ENCODE measurements at regions not wholly inside any gene's neighbourhood (a gene's known extent, or its start where the extent isn't known, plus 50 kb on each side); places are given as distances from the start of the nearest gene placed in this dataset.
"Not testable (repeated sequence)": the region's sequence is repeated elsewhere in the genome, so short reads cannot be mapped to it uniquely, and the experiment has no call there.

DNA sequence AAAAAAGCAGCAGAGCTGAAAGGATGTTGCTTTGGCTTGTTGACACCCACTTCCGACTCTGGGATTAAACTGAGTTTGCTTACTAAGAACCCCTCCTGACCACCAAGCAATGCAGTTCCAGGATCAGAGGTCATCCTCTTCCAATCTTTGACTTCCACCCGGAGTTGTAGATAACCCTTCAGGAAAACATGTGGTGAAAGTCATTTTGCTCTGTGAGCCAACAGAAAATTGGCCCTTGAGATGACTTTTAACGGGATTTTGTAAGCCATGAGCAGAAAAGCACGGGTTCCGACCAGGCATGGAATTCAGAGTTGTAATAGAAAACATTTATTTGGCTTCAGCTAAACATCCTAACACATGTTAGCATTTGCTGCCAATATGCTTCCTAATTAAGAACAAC is 171.6 kb upstream of the NR2F2 start:
- in situ Hi-C loops (cut with HindIII; ENCODE audit: low sequenced_read_pairs): loop anchor here (5.0 kb wide), 1 partner anchor 68 kb away; no protein-coding TSS in a partner anchor

DNA sequence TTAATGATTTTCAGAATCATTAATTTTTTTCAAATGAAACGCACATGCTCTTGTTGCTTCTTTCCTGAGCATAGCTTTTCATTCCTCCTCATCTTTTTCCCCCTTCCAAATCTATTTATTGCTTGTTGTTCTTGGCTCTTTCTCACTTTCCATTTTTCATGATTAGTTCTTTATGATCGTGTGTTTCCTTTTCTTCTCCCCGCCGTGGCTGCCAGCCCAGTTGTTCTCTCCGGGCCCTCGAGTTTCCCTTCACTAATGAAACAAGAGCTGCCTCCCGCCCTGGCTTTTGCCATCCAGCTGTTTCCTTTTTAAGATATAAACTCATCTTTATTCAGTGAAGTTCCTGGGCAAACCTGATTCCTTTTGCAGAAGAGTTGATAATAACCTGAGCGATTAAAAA is 170.2 kb upstream of the NR2F2 start:
- in situ Hi-C loops (cut with HindIII; ENCODE audit: low sequenced_read_pairs): no loop called here

DNA sequence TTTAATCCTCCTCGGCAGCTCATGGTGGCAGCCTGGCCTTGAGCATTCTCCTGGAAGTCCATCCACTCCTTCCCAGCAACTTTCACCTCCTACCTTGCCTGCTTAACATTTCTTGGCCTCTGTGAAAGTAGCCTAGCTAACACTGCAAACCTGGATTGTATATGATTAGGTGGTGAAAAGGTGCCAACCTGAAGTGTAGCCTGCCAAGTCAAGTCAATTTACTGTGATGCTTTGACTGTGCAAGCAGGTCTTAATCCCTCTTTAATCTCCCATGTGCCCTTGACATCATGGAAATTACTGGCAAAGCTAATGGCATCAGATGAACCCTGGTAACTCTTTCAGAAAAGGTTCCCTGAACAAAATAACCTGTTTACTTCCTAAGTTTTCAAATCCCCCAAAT is 169.7 kb upstream of the NR2F2 start:
- in situ Hi-C loops (cut with HindIII; ENCODE audit: low sequenced_read_pairs): no loop called here

DNA sequence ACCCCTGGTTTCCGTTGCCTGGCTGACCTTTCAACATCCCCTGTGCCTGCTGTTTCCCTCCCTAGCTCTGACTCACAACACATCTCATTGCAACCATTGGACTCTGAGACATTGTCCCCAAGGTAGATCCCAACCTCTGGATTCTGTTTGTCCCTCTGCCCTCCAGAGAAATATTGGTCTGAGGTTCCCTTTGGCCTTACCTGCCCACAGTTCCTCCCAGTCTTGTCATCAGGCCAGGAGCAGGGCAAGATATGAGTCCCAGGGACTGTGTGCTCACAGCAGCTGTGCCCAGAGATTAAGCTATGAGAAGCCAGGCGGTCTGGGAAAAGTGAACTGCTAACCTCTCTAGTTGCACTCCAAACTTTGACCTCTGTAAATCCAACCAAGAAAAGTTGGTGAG is 168.2 kb upstream of the NR2F2 start:
- in situ Hi-C loops (cut with HindIII; ENCODE audit: low sequenced_read_pairs): no loop called here

DNA sequence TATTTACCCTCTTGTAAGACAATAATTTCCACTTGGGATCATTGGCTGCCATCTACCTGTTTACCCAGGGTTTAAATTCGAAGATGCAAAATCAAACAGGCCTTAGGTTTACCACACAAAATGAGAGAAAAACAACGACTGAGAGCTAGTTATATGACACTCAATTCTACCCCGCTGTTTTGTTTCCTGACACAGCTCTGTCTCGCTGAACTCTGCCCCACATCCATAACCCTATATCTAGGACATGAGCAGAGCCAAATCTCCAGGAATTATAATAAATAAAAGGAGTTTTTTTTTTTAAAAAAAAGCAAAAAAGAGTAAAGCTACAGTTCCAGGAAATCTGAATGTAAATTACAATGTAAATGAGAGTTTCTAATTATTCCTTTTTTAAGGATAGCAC is 165.4 kb upstream of the NR2F2 start:
- in situ Hi-C loops (cut with HindIII; ENCODE audit: low sequenced_read_pairs): no loop called here

DNA sequence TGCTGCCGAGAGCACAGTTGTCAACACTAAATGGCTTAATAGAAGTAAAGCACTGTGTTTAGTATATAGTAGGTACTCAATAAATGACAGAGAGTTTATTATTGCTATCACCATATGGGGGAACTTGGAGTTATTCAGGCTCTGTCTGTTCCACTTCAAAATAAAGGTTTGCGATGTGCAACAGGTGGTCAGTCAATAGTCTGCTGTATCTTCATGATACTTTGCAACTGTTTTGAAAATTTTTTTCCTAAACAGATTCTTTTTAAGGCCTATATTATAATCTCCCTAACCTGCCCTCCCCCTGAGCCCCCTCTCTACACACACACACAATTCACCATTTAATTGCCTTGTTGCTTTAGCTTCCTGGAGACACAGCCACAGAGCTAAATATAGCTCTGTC is 164.7 kb upstream of the NR2F2 start:
- in situ Hi-C loops (cut with HindIII; ENCODE audit: low sequenced_read_pairs): no loop called here

DNA sequence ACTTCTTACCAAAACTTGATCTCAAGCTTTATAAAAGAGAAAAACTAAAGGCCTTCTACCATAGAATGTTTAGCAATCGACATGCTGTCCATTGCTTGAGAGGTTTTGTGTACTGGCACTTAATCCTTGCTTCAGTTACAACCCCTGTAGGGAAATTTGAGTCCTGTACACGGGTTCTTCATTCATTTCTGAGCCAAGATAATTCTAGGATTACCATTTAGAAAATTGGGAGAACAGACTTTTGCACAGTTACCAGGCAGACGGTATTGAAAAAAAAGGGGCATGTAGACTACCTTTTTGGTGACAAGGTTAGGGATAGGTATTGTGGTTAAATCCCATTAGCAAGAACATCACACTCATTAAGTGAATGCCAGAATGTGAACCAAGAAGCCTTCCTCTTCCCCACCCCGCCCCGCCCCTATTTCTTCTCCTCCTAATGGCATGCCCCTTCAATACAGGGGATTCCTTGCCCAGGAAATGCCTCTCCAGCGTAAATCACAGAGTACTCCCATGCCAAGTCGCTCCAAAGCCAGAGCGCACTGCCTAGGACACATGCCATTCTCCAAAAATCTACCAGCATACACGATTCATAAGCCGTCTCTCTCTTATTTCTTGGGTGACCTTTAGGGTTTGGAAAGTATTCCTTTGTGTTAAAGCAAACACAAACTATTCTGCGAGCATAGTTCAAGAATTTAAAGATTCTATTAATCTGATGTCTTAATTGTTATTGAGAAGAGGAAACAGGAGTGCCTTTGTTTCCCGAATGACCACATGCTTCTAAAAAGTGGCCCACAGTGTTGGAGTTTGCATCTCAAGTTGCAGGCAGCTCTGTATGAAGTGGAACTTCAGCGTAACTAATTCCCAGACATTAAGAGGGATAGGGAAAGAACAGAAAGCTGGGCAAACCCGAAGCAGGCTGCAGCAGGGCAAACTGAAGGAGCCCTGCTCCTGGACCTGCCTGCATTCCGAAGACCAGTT is 164.0 kb upstream of the NR2F2 start:
- in situ Hi-C loops (cut with HindIII; ENCODE audit: low sequenced_read_pairs): no loop called here

DNA sequence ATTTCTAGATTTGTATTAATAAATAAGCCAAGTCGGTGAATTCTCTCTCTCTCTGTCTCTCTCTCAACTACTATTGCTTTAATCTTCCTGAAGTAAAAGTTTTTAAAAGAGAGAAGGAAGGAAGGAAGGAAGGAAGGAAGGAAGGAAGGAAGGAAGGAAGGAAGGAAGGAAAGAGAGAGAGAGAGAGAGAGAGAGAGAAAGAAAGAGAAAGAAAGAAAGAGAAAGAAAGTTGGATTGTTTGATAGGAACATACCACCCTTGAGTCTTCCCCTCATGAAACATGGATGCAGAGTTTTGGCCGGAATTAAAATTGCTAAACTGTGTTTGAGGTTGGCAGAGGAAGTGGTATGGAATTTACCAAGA is 159.9 kb upstream of the NR2F2 start:
- in situ Hi-C loops (cut with HindIII; ENCODE audit: low sequenced_read_pairs): not testable (repeated sequence)

DNA sequence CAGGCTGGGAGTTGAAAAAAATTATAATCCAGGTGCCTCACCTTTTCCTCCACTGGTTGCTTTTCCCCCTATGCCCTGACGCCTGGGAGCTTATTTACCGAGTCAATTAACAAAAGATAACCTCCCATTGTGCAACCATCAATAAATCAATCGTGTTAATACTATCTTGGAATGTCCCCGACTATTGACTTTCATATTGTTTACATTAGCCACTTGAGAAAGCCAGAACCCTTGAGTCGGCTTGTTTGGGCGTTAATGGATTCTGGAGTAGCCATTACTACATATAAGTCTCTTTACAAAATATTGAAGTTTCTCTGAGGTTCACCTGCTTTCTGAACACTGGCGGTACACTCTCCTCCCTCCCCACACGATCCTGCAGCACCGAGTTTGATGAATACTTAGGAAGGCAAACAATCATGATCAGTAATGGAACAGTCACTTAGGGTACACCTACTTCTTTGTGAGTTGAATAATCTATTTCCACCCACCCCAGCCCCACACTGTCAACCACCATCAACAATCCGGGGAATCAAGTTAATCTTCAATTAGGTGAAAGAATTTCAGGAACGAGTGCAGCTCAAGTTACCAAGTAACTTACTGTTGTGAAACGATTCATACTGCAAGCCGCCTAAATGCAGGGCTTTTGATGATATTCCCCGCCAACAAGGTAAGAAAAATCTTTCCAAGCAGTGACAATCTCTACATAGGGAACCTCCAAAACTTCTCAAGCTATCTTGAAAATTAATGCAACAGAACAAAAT is 159.3 kb upstream of the NR2F2 start:
- in situ Hi-C loops (cut with HindIII; ENCODE audit: low sequenced_read_pairs): no loop called here

DNA sequence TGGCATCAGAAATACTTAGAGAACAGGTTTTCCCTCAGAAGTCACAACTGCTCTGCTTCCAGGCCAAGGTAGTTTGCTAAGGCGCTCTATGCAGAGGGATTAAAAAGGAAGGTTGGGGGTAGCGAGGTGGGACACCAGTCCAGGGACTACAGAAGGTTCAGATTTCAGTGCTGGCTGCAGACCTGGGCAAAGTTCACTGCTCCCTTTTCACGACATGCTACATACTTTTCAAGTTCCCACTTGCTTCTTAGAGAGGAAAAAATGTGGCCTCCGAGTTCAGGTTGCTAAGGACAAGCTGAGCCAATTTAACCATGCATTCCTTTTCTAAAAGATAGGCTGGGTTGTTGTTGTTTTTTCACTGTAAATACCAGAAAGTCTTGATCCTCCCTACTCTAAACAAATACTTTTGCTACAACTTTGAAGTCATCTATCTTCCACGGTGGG is 158.6 kb upstream of the NR2F2 start:
- in situ Hi-C loops (cut with HindIII; ENCODE audit: low sequenced_read_pairs): no loop called here

DNA sequence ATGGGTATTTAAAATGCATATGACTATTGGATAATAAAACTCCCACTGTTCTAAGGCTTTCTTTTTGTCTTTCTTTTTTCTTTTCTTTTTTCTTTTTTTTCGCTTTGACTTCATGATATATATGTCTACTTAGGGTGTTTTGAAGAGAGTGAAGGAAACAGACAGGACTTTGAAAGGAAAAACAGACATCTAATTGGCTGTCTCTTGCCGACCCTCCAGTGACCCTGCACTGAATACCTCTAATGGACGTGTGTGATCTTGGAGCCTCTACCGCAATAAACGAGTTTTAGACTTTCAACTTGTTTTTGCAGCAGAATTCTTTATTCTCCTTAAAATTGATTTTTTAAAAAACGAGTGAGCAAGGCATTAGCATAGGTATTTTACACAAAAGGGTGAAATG is 158.1 kb upstream of the NR2F2 start:
- in situ Hi-C loops (cut with HindIII; ENCODE audit: low sequenced_read_pairs): no loop called here

DNA sequence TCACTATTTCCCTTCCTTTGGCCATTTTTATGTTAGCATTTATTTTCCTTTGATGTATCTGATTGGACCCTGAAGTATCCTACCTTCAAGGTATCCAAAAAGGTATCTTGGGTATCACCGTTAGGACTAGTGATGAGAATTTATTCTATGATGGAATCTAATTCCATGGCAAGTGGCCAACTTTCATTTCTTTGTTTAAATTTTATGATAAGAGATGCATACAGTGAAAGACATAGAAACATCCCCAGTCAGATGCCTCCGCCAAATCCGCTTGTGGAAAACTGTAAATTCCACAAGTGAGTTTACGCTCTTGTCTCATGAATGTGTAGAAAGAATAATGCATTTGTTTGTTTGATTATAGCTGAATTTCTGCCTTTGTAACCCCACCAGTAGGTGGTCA is 153.7 kb upstream of the NR2F2 start:
- in situ Hi-C loops (cut with HindIII; ENCODE audit: low sequenced_read_pairs): no loop called here

DNA sequence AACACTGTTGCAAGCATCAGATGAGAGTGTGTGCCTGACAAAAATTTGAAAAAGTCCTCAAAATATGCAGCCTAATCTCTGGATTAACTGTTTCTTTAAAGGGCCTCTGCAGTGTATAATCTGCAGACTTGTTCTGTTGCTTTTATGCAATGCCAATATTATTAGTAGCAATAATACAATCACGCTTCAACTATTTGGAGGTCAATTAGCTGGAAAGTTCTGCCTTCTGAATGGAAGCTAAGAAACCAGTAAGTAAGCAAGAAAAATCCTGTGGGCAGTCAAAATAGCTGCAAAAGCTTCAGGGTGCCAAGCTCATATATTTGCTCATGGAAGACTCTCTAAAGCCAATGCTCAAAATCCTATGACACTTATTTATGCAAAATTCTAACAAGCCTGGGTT is 153.2 kb upstream of the NR2F2 start:
- in situ Hi-C loops (cut with HindIII; ENCODE audit: low sequenced_read_pairs): no loop called here

DNA sequence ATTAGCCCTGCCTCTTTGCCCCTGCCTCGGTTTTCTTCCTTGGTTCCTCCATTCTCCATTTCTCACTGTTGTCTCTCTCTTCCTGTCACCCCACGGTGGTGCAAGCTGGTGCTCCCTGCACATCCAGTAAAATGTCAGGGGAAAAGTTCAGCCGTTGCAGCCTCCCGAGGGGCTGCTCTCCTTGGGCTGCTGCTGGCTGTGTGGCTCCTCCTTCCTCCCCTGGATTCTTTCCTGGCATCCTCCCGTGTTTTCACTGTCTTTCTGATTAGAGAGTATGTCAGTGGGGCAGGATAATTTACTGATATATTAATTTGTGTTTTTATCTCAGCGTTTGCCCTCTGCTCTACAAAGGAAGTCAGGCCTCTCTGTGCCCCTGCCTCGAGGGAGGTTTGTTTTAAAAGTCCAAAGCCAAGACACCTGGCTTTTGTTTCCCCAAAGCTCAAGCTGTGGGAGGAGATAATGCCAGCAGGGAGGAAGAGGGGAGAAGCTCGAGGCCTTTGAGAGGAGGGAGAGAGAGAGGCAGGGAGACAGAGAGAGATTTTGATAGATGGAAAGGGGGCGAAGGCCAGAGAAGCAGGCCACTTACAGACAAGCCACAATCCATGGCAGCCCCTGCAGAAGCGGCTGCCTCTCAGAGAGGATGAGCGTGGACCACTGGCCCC is 150.3 kb upstream of the NR2F2 start:
- in situ Hi-C loops (cut with HindIII; ENCODE audit: low sequenced_read_pairs): no loop called here

DNA sequence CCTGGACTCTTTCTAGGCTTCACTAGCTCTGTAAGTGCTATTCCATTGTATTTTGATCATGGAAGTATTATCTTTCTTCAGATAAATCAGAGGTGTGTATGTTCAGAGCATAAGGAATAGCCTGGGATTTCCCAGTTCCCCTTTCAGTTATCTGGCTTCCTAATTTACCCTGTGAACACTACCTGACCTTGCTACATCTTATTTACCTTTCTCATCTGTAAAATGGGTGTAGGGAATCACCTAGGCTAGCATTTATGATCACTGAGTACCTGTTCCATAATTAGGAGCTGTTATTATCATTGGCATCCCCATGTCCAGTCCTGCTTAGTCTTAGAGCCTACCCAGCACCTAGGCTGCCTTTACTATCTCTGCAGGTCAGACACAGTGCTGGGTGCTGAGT is 149.3 kb upstream of the NR2F2 start:
- in situ Hi-C loops (cut with HindIII; ENCODE audit: low sequenced_read_pairs): no loop called here

DNA sequence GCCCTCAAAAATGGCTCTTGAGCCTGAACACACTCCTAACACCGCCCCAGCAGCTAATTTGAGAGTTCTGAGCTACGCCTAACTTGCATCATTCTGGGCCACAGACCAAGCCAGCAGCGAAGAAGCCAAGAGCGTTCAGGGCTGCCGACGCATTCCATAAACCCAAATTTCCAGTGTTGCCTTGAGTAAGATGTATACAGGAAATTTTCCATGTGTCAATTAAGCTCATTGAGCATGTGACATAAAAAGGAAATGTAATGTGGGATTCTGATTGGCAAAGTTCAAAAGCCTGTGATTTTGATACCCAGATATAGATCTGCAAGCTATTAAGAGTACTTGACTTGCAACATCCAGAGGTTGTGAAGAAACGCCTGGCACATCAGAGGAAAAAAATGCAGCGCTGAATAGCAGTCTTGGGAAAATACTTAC is 148.6 kb upstream of the NR2F2 start:
- in situ Hi-C loops (cut with HindIII; ENCODE audit: low sequenced_read_pairs): no loop called here

DNA sequence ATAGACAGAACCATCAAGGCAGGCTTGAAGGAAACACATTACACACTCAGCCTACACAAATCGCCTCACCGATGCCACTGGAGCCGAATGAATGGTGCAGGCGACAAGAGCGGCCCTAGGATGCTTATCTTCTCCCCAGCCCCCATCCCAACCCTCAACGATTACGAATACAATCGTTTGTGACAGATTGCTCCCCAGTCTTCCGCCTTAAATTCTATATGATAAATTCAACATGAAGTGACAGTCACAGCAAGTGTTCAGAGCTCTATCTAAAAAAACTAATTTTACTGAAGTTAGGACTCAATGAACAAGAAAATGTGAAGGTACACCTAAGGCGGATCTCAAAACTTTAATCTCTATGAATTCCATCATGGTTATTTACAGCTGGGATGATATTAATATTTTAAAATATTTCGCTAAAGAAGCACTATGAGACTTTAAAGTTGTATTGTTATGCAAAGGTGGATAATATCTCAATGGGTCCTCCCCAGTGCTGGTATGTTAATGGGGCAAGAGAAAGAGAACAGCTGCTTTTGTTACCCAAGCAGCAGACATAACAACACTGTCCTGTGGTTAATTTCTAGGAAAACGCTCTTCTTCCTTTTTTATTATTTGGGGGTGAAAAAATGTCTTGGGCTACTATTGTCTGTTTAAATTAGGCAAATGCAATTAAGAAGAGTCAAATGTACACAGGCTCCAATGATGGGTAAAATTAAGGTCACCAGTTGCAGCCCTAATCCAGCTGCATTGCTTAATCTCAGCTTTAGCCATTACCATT is 147.6 kb upstream of the NR2F2 start:
- in situ Hi-C loops (cut with HindIII; ENCODE audit: low sequenced_read_pairs): no loop called here

DNA sequence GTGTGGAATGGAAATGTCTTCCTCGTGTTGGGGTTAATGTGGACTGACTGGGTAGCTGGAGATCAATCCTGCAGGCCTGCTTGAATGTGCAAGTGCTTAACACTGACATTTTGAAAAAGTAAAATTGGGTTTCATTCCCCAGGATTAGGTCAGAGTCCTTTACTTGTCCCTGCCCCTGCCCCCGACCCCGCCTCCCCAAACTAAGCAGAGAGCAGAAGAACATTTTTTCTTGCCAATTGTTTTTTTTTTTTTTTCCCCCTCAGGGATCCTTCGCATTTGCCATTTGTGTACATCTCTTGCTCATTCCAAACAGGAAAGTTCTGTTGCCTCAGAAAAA is 147.0 kb upstream of the NR2F2 start:
- in situ Hi-C loops (cut with HindIII; ENCODE audit: low sequenced_read_pairs): no loop called here

DNA sequence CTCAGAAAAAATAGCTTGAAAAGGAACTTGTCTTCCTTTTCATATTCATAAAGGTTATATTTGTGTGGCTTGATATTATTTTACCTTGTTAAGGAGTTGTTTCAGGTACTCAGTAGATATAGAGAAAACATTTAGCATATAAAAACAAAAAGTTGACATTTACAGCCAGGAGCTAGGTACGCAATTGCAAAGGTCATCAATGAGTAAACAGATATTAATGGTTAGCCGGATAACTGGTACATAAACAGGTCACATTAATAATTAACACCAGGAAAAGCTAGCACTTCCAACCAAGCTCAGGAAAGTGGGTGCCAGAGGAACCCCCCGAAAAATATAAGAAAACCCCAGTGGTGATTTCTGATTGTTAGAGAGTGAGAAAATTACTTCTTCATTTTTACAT is 146.6 kb upstream of the NR2F2 start:
- in situ Hi-C loops (cut with HindIII; ENCODE audit: low sequenced_read_pairs): no loop called here

DNA sequence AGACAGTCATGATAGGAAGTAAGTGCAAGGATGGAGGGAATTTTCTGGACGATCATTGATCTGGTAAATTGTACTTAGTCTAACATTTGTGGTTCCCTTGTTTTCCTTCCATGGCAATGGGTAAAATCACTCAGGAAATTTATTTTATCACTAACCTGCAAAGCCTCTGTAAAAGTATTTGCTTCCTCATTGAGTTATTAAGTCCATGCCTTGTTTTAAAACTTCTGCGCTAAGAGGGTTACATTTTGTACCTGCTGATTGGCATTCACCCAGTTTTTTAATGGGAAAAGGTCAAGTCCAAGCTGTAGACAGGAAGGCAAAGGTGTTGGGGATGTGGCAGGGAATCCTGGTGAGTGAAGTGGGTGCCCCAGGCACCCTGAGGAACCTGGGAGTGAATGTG is 146.2 kb upstream of the NR2F2 start:
- in situ Hi-C loops (cut with HindIII; ENCODE audit: low sequenced_read_pairs): no loop called here

DNA sequence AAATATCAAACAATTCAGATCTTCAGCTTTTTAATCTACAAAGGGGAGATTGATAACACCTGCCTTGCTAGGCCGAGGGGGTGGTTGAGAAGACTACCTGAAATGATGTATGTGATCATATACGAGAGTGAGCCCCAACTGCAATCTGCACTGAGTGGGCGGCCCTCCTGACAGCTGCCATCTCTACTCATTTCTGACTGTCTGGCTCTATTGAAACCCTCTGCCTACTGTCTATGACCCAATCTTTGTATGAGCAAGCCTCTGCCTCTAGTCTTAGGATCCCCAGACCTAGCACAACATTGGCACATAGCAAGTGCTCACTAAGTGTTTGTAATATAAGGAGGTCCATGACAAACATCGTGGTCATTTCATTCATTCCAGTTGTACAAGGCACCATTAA is 144.4 kb upstream of the NR2F2 start:
- in situ Hi-C loops (cut with HindIII; ENCODE audit: low sequenced_read_pairs): no loop called here
